Fibroblast of pulmonary artery (primary cell): ENCODE measurements at regions not wholly inside any gene's neighbourhood (a gene's known extent, or its start where the extent isn't known, plus 50 kb on each side); places are given as distances from the start of the nearest gene placed in this dataset.
"Not testable (repeated sequence)": the region's sequence is repeated elsewhere in the genome, so short reads cannot be mapped to it uniquely, and the experiment has no call there.

Source experiments
- DNase-seq: peaks from one replicate; pipeline ENCODE4 v3.0.0-alpha.2; 2010; ENCODE audit warnings: low read depth
- H3K4me3 ChIP-seq: replicated peaks from 2 replicates; pipeline ENCODE4 v1.5.1; 2011; ENCODE audit warnings: low read depth, mild to moderate bottlenecking, control low read depth, low read length, moderate library complexity
- CTCF ChIP-seq: IDR thresholded peaks from 2 replicates; pipeline ENCODE4 v1.5.1; 2011; ENCODE audit warnings: mild to moderate bottlenecking, control low read depth, low read length, inconsistent platforms; ENCODE audit errors: missing control alignments

GRCh38 chrX:94288972-94289371, 615.0 kb downstream of the FAM133A start:
- H3K4me3 ChIP-seq: no peak overlapping the region
- TF ChIP-seq CTCF: no peak
- no peak for DNase-seq

GRCh38 chrX:94302446-94302845, 628.4 kb downstream of the FAM133A start:
- DNase-seq: no peak
- no peak overlapping the region for H3K4me3 ChIP-seq
- TF ChIP-seq CTCF: no peak

DNA sequence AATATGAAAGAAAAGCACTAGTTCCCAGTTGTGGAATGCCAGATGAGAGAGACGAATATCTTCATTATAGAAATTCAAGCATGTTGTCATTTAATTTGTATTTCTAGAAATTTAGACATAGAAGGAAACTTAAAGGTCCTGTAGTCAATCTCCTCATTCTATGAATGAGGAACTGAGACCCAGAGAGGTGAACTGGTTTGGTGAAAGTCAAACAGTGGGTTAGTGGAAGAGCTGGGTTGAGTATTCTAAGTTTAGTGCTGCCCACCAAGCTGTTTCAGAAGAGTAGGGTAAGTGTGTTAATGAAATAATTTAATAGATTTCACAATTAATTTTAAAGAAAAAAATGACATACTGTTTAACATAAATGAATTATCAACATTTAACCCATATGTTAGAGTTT, 655.2 kb downstream of the FAM133A start:
- no peak overlapping the region for H3K4me3 ChIP-seq
- no peak for DNase-seq
- TF ChIP-seq CTCF: no peak

GRCh38 chrX:94341730-94342129, 667.7 kb downstream of the FAM133A start:
- not testable (repeated sequence) for DNase-seq

GRCh38 chrX:94361241-94361640, 687.2 kb downstream of the FAM133A start:
- DNase-seq: no peak
- H3K4me3 ChIP-seq: no peak overlapping the region
- no peak for TF ChIP-seq CTCF

More at GRCh38 chrX:94341730-94342129, 667.7 kb downstream of the FAM133A start:
- not testable (repeated sequence) for H3K4me3 ChIP-seq

- DNase-seq: no peak
- TF ChIP-seq CTCF: no peak
- H3K4me3 ChIP-seq: no peak overlapping the region
Measured at GRCh38 chrX:94365736-94366135, 691.7 kb downstream of the FAM133A start.

DNA sequence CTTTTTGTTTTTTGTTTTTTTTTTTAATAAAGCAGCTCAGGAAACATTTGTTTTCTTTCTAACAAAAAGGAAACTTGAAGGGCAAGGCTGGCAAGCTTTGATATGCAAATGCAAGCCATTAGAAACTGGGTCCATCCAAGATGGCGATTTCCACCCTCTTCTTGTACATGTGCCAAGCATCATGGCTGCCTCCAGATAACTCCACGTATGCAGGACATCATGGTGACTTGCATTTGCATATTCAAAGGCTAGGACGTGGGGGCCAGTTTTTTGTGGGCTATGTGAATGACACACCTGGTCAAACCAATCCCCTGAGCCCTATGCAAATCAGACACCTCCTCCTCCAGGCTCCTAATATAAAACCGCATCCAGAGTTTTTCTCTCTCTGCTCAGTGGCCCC, 692.6 kb downstream of the FAM133A start:
- TF ChIP-seq CTCF: no peak
- DNase-seq: no peak
- no peak overlapping the region for H3K4me3 ChIP-seq

GRCh38 chrX:94389044-94389443, 715.0 kb downstream of the FAM133A start:
- no peak for TF ChIP-seq CTCF
- no peak for DNase-seq
- no peak overlapping the region for H3K4me3 ChIP-seq
